ENCODE measurements at regions not wholly inside any gene's neighbourhood (a gene's known extent, or its start where the extent isn't known, plus 50 kb on each side); places are given as distances from the start of the nearest gene placed in this dataset.

GRCh38 chr15:93414576-93415231 is 325.7 kb upstream of the RGMA start:
- peaks cover 6% of the 10 kb centered on the region for H3K27me3 ChIP-seq
- H3K27ac ChIP-seq: no peak overlapping the region
- H3K4me3 ChIP-seq (ENCODE audit: low read depth in 1 of 2, low read length in 1 of 2): no peak overlapping the region
- no peaks in the 10 kb centered on the region for H3K4me1 ChIP-seq (ENCODE audit: control insufficient read depth in 1 of 2, insufficient read depth in 1 of 2, low read depth in 1 of 2, low read length in 1 of 2)
- no peak for TF ChIP-seq CTCF (IDR thresholded peaks at IDR 0.05)
- no peaks in the 10 kb centered on the region for H3K9me3 ChIP-seq
- no peaks in the 10 kb centered on the region for H3K36me3 ChIP-seq

- Histone ChIP-seq H3K9me3 (no peaks in the 10 kb centered on the region), H3K36me3 (no peaks in the 10 kb centered on the region), H3K4me3 (ENCODE audit: low read depth in 1 of 2, low read length in 1 of 2) (no peak overlapping the region), H3K27me3 (peaks cover 6% of the 10 kb centered on the region), H3K4me1 (ENCODE audit: control insufficient read depth in 1 of 2, insufficient read depth in 1 of 2, low read depth in 1 of 2, low read length in 1 of 2) (no peaks in the 10 kb centered on the region), H3K27ac (no peak overlapping the region)
- TF ChIP-seq CTCF (IDR thresholded peaks at IDR 0.05): no peak
Measured at GRCh38 chr15:93413745-93414144, 324.7 kb upstream of the RGMA start.

- TF ChIP-seq CTCF (IDR thresholded peaks at IDR 0.05): no peak
- no peaks in the 10 kb centered on the region for H3K36me3 ChIP-seq
- H3K27ac ChIP-seq: no peak overlapping the region
Measured at GRCh38 chr15:93399121-93399520, 310.1 kb upstream of the RGMA start.

GRCh38 chr15:93389211-93389610 is 300.2 kb upstream of the RGMA start:
- Histone ChIP-seq H3K36me3 (no peaks in the 10 kb centered on the region), H3K4me3 (ENCODE audit: low read depth in 1 of 2, low read length in 1 of 2) (no peak overlapping the region), H3K27me3 (no peaks in the 10 kb centered on the region), H3K9me3 (no peaks in the 10 kb centered on the region), H3K27ac (no peak overlapping the region), H3K4me1 (ENCODE audit: control insufficient read depth in 1 of 2, insufficient read depth in 1 of 2, low read depth in 1 of 2, low read length in 1 of 2) (no peaks in the 10 kb centered on the region)
- no peak for TF ChIP-seq CTCF (IDR thresholded peaks at IDR 0.05)

More at GRCh38 chr15:93399121-93399520, 310.1 kb upstream of the RGMA start:
- Histone ChIP-seq H3K4me3 (ENCODE audit: low read depth in 1 of 2, low read length in 1 of 2) (no peak overlapping the region), H3K27me3 (no peaks in the 10 kb centered on the region), H3K4me1 (ENCODE audit: control insufficient read depth in 1 of 2, insufficient read depth in 1 of 2, low read depth in 1 of 2, low read length in 1 of 2) (no peaks in the 10 kb centered on the region), H3K9me3 (no peaks in the 10 kb centered on the region)

DNA sequence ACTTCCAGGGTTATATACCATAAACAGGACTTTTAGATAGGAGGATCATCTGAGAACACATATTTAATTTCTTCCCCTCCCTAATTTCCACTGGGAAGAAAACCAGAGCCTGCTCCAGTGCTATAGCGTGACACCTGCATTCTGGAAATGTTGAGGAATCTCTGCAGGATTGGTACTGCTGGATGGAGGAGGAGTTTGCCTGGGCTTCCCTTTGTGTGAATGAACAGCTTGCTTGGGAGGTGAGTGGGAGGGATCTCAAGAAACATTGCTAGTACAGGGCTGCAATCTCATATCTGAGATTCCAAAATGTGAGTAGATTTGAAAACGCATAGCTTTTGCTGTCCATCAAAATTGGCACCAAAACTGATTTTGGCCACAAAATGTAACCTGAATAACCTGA is 295.9 kb upstream of the RGMA start:
- TF ChIP-seq CTCF (IDR thresholded peaks at IDR 0.05): no peak
- H3K27ac ChIP-seq: no peak overlapping the region
- H3K4me3 ChIP-seq (ENCODE audit: low read depth in 1 of 2, low read length in 1 of 2): no peak overlapping the region
- H3K36me3 ChIP-seq: no peaks in the 10 kb centered on the region
- peaks cover 22% of the 10 kb centered on the region for H3K27me3 ChIP-seq
- no peaks in the 10 kb centered on the region for H3K4me1 ChIP-seq (ENCODE audit: control insufficient read depth in 1 of 2, insufficient read depth in 1 of 2, low read depth in 1 of 2, low read length in 1 of 2)
- H3K9me3 ChIP-seq: no peaks in the 10 kb centered on the region

Measured in neutrophil (primary cell).